PFSK-1 (cell line): ENCODE measurements at regions not wholly inside any gene's neighbourhood (a gene's known extent, or its start where the extent isn't known, plus 50 kb on each side); places are given as distances from the start of the nearest gene placed in this dataset.

ENCODE experiments used
- FOXP2 ChIP-seq: optimal IDR thresholded peaks from 2 replicates; pipeline ENCODE3; 2011; ENCODE audit warnings: borderline replicate concordance, control low read depth, inconsistent platforms; ENCODE audit not compliant: insufficient read depth; ENCODE audit errors: extremely low read length, extremely low read depth
- POLR2AphosphoS5 ChIP-seq: IDR thresholded peaks from 2 replicates; pipeline ENCODE4 v1.6.1; 2012; ENCODE audit warnings: low read depth, mild to moderate bottlenecking, control low read depth, low read length, moderate library complexity
- SIN3A ChIP-seq: IDR thresholded peaks from 2 replicates; pipeline ENCODE4 v1.6.1; 2012; ENCODE audit warnings: mild to moderate bottlenecking, low read length, moderate library complexity, borderline replicate concordance; ENCODE audit not compliant: insufficient read depth
- TAF1 ChIP-seq: IDR thresholded peaks from 2 replicates; pipeline ENCODE4 v1.6.1; 2012; ENCODE audit warnings: low read length, control low read depth, borderline replicate concordance; ENCODE audit not compliant: insufficient read depth
- TF ChIP-seq, protein P1 (sequence below), 2 experiments: IDR thresholded peaks; 2 replicates each; pipeline versions ENCODE4 v1.6.1 to v1.8.0; 2011 to 2012; ENCODE audit warnings: low read depth in 2 of 2, low read length in 2 of 2, control low read depth in 1 of 2, inconsistent platforms in 1 of 2, mild to moderate bottlenecking in 1 of 2, moderate library complexity in 1 of 2; ENCODE audit not compliant: insufficient read depth in 1 of 2

DNA sequence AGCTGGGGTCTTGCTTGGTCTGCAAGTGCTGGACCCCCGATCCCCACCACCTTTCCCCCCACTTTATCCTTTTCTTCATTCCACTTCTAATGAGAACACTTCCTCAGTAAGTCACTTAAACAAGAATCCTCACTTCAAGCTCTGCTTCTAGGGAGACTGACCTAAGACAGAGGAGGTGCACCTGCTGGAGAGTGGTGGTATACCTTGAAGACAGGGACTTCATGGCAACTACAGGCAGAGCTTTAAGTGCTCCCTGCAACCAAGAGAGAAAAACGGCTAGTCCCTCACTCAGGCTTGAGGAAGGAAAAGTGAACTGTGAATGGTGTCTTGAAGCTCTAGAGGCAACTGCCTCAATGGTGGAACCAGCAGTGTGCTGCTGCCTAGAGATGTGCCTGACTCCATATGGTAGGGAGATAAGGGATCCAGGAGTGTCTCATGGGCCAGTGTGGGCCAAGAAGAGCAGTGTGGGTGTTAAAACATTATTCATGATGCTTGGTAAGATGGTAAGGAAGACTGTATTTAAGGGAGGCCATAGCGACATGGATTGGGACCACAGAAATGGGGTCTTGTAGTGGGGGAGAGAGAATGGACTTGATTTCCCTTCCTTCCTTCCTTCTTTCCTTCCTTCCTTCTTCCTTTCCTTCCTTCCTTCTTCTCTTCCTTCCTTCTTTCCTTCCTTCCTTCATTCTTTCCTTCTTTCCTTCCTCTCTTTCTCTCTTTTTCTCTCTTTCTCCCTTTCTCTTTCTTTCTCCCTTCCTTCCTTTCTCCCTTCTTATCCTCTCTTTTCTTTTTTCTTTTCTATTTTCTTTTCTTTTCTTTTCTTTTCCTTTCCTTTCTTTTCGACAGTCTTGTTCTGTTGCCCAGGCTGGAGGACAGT lies 96.2 kb upstream of the NAP1L1 start:
- TF ChIP-seq, protein P1, sequence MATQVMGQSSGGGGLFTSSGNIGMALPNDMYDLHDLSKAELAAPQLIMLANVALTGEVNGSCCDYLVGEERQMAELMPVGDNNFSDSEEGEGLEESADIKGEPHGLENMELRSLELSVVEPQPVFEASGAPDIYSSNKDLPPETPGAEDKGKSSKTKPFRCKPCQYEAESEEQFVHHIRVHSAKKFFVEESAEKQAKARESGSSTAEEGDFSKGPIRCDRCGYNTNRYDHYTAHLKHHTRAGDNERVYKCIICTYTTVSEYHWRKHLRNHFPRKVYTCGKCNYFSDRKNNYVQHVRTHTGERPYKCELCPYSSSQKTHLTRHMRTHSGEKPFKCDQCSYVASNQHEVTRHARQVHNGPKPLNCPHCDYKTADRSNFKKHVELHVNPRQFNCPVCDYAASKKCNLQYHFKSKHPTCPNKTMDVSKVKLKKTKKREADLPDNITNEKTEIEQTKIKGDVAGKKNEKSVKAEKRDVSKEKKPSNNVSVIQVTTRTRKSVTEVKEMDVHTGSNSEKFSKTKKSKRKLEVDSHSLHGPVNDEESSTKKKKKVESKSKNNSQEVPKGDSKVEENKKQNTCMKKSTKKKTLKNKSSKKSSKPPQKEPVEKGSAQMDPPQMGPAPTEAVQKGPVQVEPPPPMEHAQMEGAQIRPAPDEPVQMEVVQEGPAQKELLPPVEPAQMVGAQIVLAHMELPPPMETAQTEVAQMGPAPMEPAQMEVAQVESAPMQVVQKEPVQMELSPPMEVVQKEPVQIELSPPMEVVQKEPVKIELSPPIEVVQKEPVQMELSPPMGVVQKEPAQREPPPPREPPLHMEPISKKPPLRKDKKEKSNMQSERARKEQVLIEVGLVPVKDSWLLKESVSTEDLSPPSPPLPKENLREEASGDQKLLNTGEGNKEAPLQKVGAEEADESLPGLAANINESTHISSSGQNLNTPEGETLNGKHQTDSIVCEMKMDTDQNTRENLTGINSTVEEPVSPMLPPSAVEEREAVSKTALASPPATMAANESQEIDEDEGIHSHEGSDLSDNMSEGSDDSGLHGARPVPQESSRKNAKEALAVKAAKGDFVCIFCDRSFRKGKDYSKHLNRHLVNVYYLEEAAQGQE (IDR thresholded peaks at IDR 0.05; ENCODE audit: insufficient read depth in 1 of 2, low read depth in 2 of 2, low read length in 2 of 2): no peak
- TF ChIP-seq TAF1 (no peak), POLR2AphosphoS5 (no peak), SIN3A (no peak), FOXP2 (no peak)

DNA sequence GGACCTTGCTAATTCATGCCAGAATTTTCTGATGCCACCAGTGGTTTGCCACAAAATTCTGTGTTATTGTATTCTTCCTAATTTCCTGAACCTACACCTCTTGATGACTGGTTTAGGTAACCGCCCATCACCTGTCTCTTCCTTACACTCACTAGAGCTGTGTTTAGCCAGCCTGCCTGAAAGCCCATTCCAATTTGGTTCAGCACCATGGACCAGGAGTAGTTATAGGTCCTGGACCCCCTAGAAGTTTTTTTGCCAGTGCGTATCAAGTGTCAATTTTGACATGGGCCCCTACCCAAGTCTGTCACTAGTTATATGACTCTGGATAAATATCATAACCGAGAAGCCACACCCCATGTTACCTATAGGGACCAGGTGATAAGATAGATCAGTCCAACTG lies 94.0 kb upstream of the NAP1L1 start:
- TF ChIP-seq, protein P1 (IDR thresholded peaks at IDR 0.05; ENCODE audit: insufficient read depth in 1 of 2, low read depth in 2 of 2, low read length in 2 of 2): peak in 1 of 2 experiments; percentile 80; a peak in 2 of 4 replicates
- TF ChIP-seq FOXP2 (no peak), TAF1 (no peak), SIN3A (no peak), POLR2AphosphoS5 (no peak)

DNA sequence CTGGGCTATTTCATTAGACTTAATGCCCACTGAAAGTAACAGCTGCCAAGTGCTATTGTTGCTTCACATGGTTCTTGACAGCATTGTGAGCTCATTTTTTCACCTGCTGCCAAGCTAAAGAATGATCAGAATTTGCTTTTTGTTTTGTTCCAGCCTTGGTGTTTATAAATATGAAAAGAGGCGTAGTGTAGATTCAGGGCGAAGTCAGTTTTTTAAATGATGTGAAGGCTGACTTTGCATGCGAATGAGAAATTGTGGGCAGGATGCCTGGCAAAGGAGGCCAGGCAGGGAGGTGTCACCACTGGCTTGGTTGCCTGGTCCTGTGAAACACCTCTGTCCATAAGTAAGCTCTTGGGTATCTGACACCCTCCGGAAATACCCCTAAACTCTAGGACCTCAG lies 93.3 kb upstream of the NAP1L1 start:
- TF ChIP-seq FOXP2 (no peak), SIN3A (no peak), POLR2AphosphoS5 (no peak), TAF1 (no peak)
- TF ChIP-seq, protein P1 (IDR thresholded peaks at IDR 0.05; ENCODE audit: insufficient read depth in 1 of 2, low read depth in 2 of 2, low read length in 2 of 2): no peak

DNA sequence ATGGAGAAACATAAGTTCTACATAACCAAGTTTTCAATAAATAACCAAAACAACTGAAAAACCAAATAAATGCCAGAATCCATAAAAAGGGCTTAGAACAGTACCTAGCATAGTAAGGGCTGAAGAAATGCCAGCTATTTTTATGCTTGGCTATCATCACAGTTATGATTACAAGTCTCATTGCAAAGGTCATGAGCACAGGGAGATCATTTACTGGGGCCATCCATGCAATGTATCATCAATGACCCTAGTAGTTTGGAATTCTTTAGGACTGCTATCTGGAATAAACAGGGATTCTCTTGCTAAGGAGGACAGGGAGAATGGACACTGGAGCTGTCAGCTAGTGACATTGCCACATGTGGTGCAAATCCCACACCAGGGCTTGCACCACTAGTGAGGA lies 92.5 kb upstream of the NAP1L1 start:
- TF ChIP-seq FOXP2: no peak

DNA sequence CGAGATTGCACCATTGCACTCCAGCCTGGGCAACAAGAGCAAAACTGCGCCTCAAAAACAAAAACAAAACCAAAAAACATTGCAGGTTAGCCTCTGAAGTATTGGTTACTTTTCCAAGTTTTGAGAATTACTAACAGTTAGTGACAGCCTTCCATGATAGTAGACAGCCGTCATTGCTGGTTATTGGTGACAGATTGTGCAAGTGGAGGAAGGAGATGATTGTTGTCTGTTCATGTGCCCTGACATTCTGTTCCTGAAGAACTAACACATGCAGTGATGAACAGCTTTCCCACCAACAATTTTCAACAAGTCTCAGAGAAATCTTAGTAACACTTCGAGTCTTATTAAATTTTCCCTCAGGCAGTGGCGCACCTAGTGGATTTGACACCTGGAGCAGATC lies 89.3 kb upstream of the NAP1L1 start:
- no peak for TF ChIP-seq TAF1
- no peak for TF ChIP-seq POLR2AphosphoS5
- TF ChIP-seq FOXP2: no peak
- TF ChIP-seq, protein P1 (IDR thresholded peaks at IDR 0.05; ENCODE audit: insufficient read depth in 1 of 2, low read depth in 2 of 2, low read length in 2 of 2): no peak
- no peak for TF ChIP-seq SIN3A
